Neural progenitor cell (in vitro differentiated cells): ENCODE measurements at regions not wholly inside any gene's neighbourhood (a gene's known extent, or its start where the extent isn't known, plus 50 kb on each side); places are given as distances from the start of the nearest gene placed in this dataset.

ENCODE experiments used
- EZH2 ChIP-seq: fragments of 200-600 bp; sonication (generic); IDR thresholded peaks from 2 replicates; pipeline ENCODE4 v1.6.1; 2017; ENCODE audit warnings: antibody characterized with exemption, mild to moderate bottlenecking, moderate library complexity
- EZH2phosphoT487 ChIP-seq: fragments of 200-600 bp; sonication (generic); IDR thresholded peaks from 2 replicates; pipeline ENCODE4 v1.6.1; 2017; ENCODE audit warnings: antibody characterized with exemption
- TF ChIP-seq, protein P1 (sequence below): fragments of 200-600 bp; sonication (generic); IDR thresholded peaks from 2 replicates; pipeline ENCODE4 v1.5.1; 2017; ENCODE audit warnings: antibody characterized with exemption, mild to moderate bottlenecking

GRCh38 chr12:94078138-94078723 is 70.1 kb upstream of the PLXNC1 start:
- TF ChIP-seq EZH2, result no peak
- TF ChIP-seq, protein P1, sequence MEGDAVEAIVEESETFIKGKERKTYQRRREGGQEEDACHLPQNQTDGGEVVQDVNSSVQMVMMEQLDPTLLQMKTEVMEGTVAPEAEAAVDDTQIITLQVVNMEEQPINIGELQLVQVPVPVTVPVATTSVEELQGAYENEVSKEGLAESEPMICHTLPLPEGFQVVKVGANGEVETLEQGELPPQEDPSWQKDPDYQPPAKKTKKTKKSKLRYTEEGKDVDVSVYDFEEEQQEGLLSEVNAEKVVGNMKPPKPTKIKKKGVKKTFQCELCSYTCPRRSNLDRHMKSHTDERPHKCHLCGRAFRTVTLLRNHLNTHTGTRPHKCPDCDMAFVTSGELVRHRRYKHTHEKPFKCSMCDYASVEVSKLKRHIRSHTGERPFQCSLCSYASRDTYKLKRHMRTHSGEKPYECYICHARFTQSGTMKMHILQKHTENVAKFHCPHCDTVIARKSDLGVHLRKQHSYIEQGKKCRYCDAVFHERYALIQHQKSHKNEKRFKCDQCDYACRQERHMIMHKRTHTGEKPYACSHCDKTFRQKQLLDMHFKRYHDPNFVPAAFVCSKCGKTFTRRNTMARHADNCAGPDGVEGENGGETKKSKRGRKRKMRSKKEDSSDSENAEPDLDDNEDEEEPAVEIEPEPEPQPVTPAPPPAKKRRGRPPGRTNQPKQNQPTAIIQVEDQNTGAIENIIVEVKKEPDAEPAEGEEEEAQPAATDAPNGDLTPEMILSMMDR, result no peak
- no peak for TF ChIP-seq EZH2phosphoT487
